ENCODE measurements at regions not wholly inside any gene's neighbourhood (a gene's known extent, or its start where the extent isn't known, plus 50 kb on each side); places are given as distances from the start of the nearest gene placed in this dataset.

- TF ChIP-seq CTCF (IDR thresholded peaks at IDR 0.05 in 8 of 11, conservative IDR thresholded peaks at IDR 0.05 in 3 of 11) = no peak
- no peak for TF ChIP-seq POLR2A (IDR thresholded peaks at IDR 0.05)
These were observed 200.2 kb upstream of the LINGO1 start for GRCh38 chr15:77832874-77833273.
